GM23338 (cell line): ENCODE measurements at regions not wholly inside any gene's neighbourhood (a gene's known extent, or its start where the extent isn't known, plus 50 kb on each side); places are given as distances from the start of the nearest gene placed in this dataset.

Source experiments
- ATAC-seq: fragments of 200-7000 bp; cut with Tn5 transposase; 3 replicates; pipeline ENCODE4 v1.9.1; 2020
- DNase-seq: peaks from one replicate; pipeline ENCODE4 v3.0.0-alpha.2; 2015; ENCODE audit warnings: low spot score
- H2AFZ ChIP-seq: fragments of 200-600 bp; sonication (generic); 2 replicates; pipeline ENCODE4 v1.8.0; 2016; ENCODE audit warnings: antibody characterized with exemption, mild to moderate bottlenecking, moderate library complexity
- H3F3A ChIP-seq: fragments of 200-600 bp; sonication (generic); replicated peaks from 2 replicates; pipeline ENCODE4 v1.8.0; 2017; ENCODE audit warnings: antibody characterized with exemption, mixed run types, low read depth
- H3K27ac ChIP-seq: fragments of 200-600 bp; sonication (generic); 2 replicates; pipeline ENCODE4 v1.6.1; 2016; ENCODE audit warnings: low read depth
- H3K27me3 ChIP-seq: fragments of 200-600 bp; sonication (generic); 2 replicates; pipeline ENCODE4 v1.8.0; 2016; ENCODE audit warnings: mild to moderate bottlenecking, mixed run types, moderate library complexity; ENCODE audit not compliant: insufficient read depth
- H3K36me3 ChIP-seq: fragments of 200-600 bp; sonication (generic); 2 replicates; pipeline ENCODE4 v1.8.0; 2016; ENCODE audit warnings: mild to moderate bottlenecking; ENCODE audit not compliant: insufficient read depth
- H3K4me1 ChIP-seq: fragments of 200-600 bp; sonication (generic); 2 replicates; pipeline ENCODE4 v1.8.0; 2016; ENCODE audit warnings: mild to moderate bottlenecking, moderate library complexity; ENCODE audit not compliant: insufficient read depth
- H3K4me2 ChIP-seq: fragments of 200-600 bp; sonication (generic); 2 replicates; pipeline ENCODE4 v1.7.1; 2017; ENCODE audit warnings: mixed run types
- H3K4me3 ChIP-seq: fragments of 200-600 bp; sonication (generic); 2 replicates; pipeline ENCODE4 v1.6.1; 2016; ENCODE audit warnings: mixed run types
- H3K79me2 ChIP-seq: fragments of 200-600 bp; sonication (generic); replicated peaks from 2 replicates; pipeline ENCODE4 v1.8.0; 2017; ENCODE audit warnings: mild to moderate bottlenecking; ENCODE audit not compliant: insufficient read depth
- H3K9me2 ChIP-seq: fragments of 200-600 bp; sonication (generic); 2 replicates; pipeline ENCODE4 v1.8.0; 2017; ENCODE audit not compliant: insufficient read depth
- H4K20me1 ChIP-seq: fragments of 200-600 bp; sonication (generic); replicated peaks from 2 replicates; pipeline ENCODE4 v1.8.0; 2017; ENCODE audit warnings: mild to moderate bottlenecking; ENCODE audit not compliant: insufficient read depth
- H3K27ac Mint-ChIP-seq: 2 replicates; pipeline ENCODE4 v1.8.0; 2020; ENCODE audit warnings: inconsistent platforms, mild to moderate bottlenecking, moderate library complexity, mixed read lengths
- H3K27me3 Mint-ChIP-seq: 3 replicates; pipeline ENCODE4 v1.8.0; 2022; ENCODE audit warnings: low read depth, mild to moderate bottlenecking, moderate library complexity, mixed read lengths, inconsistent platforms; ENCODE audit not compliant: insufficient read depth, poor library complexity
- H3K36me3 Mint-ChIP-seq: 3 replicates; pipeline ENCODE4 v1.8.0; 2021; ENCODE audit warnings: low read depth, mild to moderate bottlenecking, inconsistent platforms, moderate library complexity, mixed read lengths
- H3K4me1 Mint-ChIP-seq: 3 replicates; pipeline ENCODE4 v1.8.0; 2020; ENCODE audit warnings: mild to moderate bottlenecking, inconsistent platforms, mixed read lengths
- H3K4me3 Mint-ChIP-seq: 3 replicates; pipeline ENCODE4 v1.8.0; 2021; ENCODE audit warnings: moderate library complexity, mild to moderate bottlenecking, inconsistent platforms, mixed read lengths
- H3K9me3 Mint-ChIP-seq: 3 replicates; pipeline ENCODE4 v1.8.0; 2020; ENCODE audit warnings: moderate library complexity, mild to moderate bottlenecking, inconsistent platforms, mixed read lengths
- CTCF ChIP-seq, 2 experiments: fragments of 200-600 bp in 1 of 2; sonication (generic) in 1 of 2; conservative IDR thresholded peaks; 2 replicates each; pipeline versions ENCODE4 v1.5.1 to v1.6.1; 2016 to 2017; ENCODE audit warnings: antibody characterized with exemption in 2 of 2, low read depth in 2 of 2, mild to moderate bottlenecking in 2 of 2, moderate library complexity in 1 of 2
- EZH2 ChIP-seq: fragments of 200-600 bp; sonication (generic); IDR thresholded peaks from one replicate; pipeline ENCODE4 v1.8.0; 2017; ENCODE audit warnings: antibody characterized with exemption, mild to moderate bottlenecking, low read depth; ENCODE audit not compliant: unreplicated experiment
- NANOG ChIP-seq: IDR thresholded peaks from 2 replicates; pipeline ENCODE4 v1.6.1; 2016; ENCODE audit warnings: antibody characterized with exemption, borderline replicate concordance
- ZNF114 ChIP-seq: fragments of 250-450 bp; sonication (Bioruptor Pico); IDR thresholded peaks from 2 replicates; pipeline ENCODE4 v1.5.0; 2020; ENCODE audit warnings: mild to moderate bottlenecking, moderate library complexity
- ZNF462 ChIP-seq: fragments of 250-450 bp; sonication (Bioruptor Pico); IDR thresholded peaks from 2 replicates; pipeline ENCODE4 v1.5.0; 2020; ENCODE audit warnings: mild to moderate bottlenecking, moderate library complexity
- TF ChIP-seq, protein P1 (sequence below): IDR thresholded peaks from 2 replicates; pipeline ENCODE4 v1.6.1; 2016; ENCODE audit warnings: antibody characterized with exemption
- TF ChIP-seq, protein P2 (sequence below): IDR thresholded peaks from one replicate; pipeline ENCODE4 v1.6.1; 2018; ENCODE audit warnings: antibody characterized with exemption; ENCODE audit not compliant: unreplicated experiment

DNA sequence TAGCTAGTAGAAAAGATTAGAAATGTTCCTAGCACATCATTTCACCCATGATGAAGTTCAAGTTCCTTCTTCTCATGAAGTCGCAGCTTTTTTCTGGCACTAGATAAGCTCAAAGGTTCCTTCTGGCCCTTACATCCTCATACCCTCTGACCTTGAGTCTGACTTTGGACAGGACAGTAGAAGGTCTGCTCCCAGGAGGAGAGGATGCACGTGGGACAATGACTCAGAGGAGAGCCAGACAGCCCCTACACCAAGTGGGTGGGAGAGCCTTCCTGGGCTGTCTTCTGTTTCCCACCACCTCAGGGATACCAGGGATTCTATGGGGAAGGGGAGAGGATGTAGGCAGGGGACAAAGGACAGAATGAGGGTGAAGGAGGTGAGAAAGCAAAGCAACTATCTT lies 86.0 kb downstream of the HHIPL2 start (continued):
- TF ChIP-seq ZNF462 (CRISPR knock-in tag): no peak
- TF ChIP-seq, protein P1, sequence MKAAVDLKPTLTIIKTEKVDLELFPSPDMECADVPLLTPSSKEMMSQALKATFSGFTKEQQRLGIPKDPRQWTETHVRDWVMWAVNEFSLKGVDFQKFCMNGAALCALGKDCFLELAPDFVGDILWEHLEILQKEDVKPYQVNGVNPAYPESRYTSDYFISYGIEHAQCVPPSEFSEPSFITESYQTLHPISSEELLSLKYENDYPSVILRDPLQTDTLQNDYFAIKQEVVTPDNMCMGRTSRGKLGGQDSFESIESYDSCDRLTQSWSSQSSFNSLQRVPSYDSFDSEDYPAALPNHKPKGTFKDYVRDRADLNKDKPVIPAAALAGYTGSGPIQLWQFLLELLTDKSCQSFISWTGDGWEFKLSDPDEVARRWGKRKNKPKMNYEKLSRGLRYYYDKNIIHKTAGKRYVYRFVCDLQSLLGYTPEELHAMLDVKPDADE: no peak
- no peak for TF ChIP-seq NANOG

DNA sequence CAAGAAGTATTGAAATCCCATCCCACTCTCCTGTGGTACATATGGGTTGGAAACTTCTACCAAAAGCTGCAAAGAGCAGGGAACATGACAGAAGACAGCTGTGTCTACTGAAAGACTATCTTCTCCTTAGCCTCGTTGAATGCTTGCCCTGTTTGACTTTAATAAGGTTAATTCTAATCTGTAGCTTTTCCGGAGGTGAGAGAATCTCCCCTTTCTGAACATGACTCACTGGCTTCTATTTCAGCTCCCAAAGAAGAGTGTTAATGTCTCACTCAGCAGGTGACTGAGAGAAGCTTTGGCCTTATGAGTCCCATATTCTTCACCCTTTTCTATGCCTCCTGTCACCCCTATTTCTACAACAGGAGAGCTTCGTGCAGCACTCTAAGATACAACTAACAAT lies 88.3 kb downstream of the HHIPL2 start:
- Histone ChIP-seq H3K79me2 (no peaks in the 10 kb centered on the region), H3K4me2 (no peak overlapping the region), H3K36me3 (no peaks in the 10 kb centered on the region), H2AFZ (no peak overlapping the region), H3K9me2 (peaks cover 4% of the 10 kb centered on the region; the same call in 1 of the 2 replicates), H3K27ac (no peak overlapping the region), H3K27me3 (no peaks in the 10 kb centered on the region), H3F3A (no peaks in the 10 kb centered on the region), H3K4me3 (no peak overlapping the region), H3K4me1 (no peaks in the 10 kb centered on the region), H4K20me1 (no peaks in the 10 kb centered on the region)
- DNase-seq: no peak
- no peak for ATAC-seq
- H3K9me3 Mint-ChIP-seq: peaks cover 43% of the 10 kb centered on the region
- peaks cover 10% of the 10 kb centered on the region for H3K27me3 Mint-ChIP-seq
- H3K4me1 Mint-ChIP-seq: peaks cover 12% of the 10 kb centered on the region; the same call in 2 of the 3 replicates
- H3K36me3 Mint-ChIP-seq: peaks cover 23% of the 10 kb centered on the region
- no peak overlapping the region for H3K4me3 Mint-ChIP-seq
- no peak overlapping the region for H3K27ac Mint-ChIP-seq
- TF ChIP-seq CTCF (conservative IDR thresholded peaks at IDR 0.05; ENCODE audit: low read depth in 2 of 2) (no peak), ZNF114 (CRISPR knock-in tag) (no peak), NANOG (no peak), EZH2 (no peak)
- TF ChIP-seq, protein P2, sequence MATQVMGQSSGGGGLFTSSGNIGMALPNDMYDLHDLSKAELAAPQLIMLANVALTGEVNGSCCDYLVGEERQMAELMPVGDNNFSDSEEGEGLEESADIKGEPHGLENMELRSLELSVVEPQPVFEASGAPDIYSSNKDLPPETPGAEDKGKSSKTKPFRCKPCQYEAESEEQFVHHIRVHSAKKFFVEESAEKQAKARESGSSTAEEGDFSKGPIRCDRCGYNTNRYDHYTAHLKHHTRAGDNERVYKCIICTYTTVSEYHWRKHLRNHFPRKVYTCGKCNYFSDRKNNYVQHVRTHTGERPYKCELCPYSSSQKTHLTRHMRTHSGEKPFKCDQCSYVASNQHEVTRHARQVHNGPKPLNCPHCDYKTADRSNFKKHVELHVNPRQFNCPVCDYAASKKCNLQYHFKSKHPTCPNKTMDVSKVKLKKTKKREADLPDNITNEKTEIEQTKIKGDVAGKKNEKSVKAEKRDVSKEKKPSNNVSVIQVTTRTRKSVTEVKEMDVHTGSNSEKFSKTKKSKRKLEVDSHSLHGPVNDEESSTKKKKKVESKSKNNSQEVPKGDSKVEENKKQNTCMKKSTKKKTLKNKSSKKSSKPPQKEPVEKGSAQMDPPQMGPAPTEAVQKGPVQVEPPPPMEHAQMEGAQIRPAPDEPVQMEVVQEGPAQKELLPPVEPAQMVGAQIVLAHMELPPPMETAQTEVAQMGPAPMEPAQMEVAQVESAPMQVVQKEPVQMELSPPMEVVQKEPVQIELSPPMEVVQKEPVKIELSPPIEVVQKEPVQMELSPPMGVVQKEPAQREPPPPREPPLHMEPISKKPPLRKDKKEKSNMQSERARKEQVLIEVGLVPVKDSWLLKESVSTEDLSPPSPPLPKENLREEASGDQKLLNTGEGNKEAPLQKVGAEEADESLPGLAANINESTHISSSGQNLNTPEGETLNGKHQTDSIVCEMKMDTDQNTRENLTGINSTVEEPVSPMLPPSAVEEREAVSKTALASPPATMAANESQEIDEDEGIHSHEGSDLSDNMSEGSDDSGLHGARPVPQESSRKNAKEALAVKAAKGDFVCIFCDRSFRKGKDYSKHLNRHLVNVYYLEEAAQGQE: no peak
